RPMI7951 (cell line): ENCODE measurements at regions not wholly inside any gene's neighbourhood (a gene's known extent, or its start where the extent isn't known, plus 50 kb on each side); places are given as distances from the start of the nearest gene placed in this dataset.
"Not testable (repeated sequence)": the region's sequence is repeated elsewhere in the genome, so short reads cannot be mapped to it uniquely, and the experiment has no call there.

ENCODE experiments used
- DNase-seq: peaks from one replicate; pipeline ENCODE4 v3.0.0-alpha.2; 2012; ENCODE audit warnings: low read depth

DNA sequence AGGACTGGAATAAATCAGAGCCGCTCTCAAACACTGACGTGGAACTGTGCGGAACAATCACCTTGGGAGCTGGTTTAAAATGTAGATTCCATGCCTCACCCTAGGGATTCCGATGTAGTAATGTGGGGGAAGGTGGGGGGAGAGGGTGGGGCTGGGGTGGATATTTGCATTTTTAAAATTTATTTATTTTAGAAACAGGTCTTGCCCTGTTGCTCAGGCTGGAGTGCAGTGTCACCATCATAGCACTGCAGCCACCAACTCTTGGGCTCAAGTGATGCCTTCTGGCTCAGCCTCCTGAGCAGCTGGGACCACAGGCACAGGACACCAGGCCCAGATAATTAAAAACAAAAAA, 101.9 kb upstream of the SEC22B start:
- DNase-seq = not testable (repeated sequence)

DNA sequence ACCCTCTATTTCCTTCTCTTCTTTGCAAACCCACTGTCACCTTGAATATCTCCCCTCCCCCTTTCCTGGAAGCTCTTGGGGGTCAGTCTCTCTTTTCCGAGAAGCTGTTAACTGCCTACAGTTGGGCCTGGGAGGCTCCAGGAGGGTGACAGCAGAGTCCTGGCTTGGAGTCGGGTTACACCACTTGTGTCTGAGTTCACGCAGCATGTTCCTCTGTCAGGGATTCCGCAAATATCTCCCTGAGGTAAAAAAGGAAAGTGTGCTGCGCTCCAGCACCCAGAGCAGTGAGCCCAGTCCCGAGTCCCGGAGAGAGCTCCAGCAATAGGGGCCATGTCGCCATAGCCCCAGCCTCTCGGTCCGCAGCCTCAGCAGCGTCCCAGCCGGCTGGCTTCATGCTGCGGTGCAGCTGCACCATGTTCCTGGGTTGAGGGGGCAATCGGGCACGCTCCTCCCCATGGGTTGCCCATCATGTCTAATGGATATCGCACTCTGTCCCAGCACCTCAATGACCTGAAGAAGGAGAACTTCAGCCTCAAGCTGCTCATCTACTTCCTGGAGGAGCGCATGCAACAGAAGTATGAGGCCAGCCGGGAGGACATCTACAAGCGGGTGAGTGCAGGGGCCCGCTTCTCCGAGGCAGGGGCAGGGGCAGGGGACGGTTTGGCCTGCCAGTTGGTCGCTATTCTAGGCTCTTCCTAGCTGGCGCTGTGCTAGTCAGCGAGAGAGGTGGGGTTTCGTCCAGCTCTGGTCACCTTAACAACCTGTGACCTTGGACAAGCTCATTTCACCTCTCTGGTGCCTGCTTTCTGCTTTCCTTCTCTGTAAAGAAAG, 101.3 kb upstream of the SEC22B start:
- not testable (repeated sequence) for DNase-seq

DNA sequence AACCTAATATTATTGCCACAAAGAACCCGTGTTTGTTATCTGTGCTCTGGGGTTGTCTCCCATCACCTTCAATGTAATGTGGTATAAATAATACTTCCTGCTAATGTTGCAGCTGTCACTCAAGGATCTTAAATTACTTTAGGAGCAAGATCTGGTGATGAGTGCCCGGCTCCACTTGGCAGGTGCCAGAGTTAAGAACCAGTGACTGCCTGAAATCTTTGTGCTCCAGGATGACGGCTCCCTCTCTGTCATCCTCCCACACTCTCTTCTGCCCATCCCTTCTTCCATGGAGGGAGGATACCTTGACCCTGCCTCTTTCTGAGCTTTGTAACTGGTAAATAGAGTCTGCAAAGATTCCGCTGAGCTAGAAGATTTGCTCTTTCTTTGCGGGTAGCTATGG, 100.4 kb upstream of the SEC22B start:
- not testable (repeated sequence) for DNase-seq

DNA sequence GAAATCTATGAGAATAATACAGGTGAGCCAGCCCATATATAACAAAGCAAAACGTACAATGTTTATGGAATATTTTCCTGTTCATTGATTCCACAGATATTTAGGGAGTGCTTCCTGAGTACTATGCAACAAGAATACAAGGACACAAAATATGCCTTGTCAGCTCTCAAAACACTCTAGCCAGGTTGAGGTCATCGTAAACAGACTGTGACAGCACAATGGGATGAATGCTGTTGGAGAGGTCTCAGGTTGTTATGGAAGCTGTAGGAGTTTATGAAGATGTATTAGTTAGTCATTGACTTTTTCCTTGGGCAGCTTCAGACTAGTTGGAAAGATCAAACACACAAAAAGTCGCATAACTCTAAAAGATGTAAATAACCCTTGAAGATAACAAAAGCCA, 98.1 kb upstream of the SEC22B start:
- DNase-seq = not testable (repeated sequence)

GRCh38 chr1:120273363-120273762, 97.0 kb upstream of the SEC22B start:
- DNase-seq = not testable (repeated sequence)

DNA sequence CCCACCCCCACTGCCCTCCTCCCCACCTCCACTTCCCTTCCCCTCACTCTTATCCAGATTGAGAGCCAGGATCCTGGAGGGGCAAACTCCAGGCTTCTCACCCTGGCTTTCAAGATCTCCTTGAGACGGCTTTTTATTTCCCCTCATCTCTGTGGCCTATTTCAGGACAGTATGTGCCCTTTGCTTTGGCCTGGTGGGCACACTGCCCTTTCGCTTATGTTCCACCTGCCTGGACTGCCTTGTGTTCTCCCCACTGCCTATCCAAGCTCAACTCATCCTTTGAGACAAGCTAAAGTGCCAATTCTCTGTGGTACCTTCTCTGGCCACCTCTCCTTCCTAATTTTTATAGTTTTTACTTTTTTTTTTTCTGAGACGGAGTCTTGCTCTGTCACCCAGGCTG, 95.9 kb upstream of the SEC22B start:
- DNase-seq = not testable (repeated sequence)

DNA sequence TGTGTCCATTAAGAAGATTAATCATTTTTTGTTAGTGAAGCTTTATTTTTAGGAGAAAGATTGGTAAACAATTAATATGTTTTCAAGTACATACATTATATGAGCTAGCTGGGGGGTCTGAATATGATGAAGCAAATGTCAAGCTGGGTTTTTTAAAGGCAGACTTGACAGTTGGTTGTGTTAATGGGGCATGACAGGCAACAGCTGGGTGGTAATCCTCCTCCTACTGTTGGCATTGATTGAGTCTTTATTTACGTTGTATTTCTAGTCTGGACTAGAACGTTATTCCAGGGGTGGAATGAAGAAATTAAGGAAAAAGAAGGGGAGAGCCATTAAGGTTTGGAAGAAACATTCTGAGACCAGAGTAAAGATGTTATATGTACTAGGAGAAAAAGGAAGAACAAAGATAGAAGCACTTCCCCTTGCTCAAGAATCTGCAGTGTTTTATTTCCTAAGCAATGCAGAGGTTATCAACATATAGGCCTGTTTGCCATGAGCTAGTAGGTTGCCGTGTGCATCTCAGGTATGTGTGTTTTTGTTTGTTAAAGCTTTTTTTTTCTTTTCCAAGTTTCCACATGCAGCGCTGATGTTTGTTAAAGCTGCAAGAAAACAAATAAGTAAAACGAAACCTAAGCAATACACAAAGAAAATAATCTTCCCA, 95.4 kb upstream of the SEC22B start:
- not testable (repeated sequence) for DNase-seq

DNA sequence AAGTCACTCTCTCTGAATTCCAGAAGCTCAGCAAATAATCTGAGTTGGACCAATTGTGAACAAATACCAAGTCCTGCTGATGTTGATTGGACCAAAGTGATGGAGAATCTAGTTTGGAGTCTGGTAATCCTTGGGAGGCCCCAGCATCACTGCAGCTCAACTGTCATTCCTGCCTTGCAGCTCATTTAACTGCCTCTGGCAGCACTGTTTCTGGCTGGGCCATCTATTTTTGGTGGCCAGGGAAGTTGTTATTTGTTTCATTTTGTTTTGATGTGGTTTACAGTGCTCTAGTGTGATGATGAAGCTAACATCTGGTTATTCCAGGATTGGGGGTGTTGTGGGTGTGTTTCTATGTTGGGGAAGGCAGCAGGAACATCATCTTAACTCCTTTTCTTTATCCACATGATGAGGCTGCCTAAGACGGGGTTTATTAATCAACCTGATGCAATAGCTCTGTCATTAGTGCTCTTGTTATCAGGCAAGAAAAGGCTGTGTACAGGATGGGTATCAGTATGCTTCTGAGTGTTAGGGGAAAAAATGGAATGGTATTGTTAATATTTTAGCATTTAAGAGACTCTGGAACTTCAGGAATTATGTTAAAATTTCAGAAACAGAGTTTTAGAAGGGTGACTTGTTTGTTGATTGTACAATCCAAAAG, 91.7 kb upstream of the SEC22B start:
- not testable (repeated sequence) for DNase-seq

DNA sequence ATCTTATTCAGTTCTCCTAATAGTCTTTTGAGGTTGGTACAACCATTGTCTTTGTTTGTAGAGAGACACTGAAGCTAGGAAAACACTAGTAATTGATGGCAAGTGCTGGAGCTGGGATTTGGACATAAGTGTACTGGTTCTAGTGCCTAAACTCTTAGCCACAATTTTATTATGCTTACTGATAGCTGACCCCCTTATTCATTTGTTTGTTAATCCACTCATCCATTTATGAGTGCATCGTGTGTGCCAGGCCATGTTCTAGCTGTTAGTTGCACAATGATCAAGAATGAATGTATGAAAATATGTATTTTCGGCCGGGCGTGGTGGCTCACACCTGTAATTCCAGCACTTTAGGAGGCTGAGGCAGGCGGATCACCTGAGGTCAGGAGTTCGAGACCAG, 88.2 kb upstream of the SEC22B start:
- DNase-seq = not testable (repeated sequence)

DNA sequence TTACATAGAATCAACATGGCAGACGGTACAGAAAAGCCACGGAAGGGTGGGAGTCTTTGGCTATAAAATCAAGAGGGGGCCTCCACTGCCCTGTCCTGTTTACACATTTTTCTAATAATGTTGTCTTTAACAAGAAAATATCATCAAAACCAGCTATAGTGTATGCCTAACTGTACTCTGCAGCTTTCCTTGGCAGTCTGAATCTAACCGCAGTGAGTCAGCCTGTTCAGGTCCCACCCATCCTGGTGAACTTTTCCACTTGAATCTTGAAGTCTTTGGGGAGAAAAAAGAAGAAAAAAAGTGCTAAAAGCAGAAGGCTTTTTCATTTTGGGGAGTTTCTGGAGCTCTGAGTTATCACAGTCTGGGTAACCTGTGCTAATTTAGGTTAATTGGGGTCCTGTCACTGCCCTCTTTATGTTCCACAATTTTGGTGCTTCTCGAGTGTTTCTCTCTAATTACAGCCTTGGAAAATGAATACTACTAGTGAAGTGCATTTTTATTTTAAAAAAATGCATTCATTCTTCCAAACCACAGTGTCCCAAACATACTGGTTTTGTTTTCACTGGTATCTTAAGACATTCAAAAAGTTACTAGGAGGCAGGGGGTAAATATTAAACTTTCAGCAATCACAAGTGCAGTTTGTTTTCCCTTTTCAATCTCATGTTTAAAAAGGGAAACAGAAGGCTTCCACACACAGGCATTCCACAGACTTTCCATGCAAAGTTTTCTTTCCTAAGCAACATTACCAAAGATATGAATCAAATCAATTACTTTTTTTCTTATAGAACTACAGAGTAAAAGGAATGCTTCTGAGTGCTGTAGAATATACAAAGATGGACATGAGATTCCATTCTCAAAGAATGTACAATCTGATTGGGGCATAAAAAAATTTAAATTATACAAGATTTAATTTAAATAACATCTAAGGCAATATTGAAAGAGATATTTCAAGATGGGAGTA, 86.8 kb upstream of the SEC22B start:
- not testable (repeated sequence) for DNase-seq

- not testable (repeated sequence) for DNase-seq
Observed at GRCh38 chr1:120257778-120258105, 81.4 kb upstream of the SEC22B start.

DNA sequence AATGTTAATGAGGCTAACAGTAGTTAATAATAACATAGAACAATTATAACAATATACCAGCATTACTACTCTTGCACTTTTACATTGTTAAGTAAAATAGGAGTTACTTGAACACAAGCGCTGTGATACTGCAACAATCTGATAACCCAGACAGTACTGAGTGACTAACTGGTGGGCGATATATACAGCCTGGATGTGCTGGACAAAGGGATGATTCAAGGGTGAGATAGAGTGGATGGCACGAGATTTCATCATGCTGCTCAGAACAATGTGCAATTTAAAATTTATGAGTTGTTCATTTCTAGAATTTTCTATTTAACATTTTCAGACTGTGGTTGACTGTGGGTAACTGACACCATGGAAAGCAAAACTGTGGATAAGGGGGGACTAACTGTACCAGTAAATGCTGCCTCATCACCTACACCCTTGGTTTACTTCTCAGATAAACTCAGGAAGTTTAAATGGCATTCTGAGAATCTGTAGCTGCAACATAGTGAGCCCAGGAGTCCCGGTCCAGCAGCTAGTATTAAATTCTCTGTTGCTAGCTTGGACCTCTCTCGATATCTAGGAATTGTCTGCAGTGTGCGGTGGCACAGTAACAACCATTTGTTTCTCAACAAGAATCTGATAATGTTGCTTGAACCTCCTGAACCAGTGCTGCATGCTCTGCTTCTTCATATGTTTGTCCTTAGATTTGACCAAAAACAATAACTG, 80.9 kb upstream of the SEC22B start:
- DNase-seq = not testable (repeated sequence)

DNA sequence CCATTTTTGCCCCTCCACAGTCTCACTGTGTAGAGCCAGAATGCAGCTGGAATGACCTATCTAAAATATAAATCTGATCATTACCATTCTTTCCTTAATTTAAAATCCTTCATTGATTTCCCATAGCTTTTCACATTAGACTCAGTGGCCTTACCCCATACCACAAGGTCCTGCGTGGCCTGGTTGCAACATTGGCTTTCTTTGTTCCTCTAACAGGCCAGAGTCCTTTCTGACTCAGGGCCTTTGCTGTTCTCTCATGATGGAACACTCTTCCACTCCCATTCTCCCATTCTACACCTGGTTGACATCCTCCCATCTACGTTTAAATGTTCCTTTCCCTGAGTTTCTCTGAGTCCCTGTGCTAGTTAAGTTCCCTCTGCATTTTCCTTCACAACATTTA, 74.4 kb upstream of the SEC22B start:
- not testable (repeated sequence) for DNase-seq

DNA sequence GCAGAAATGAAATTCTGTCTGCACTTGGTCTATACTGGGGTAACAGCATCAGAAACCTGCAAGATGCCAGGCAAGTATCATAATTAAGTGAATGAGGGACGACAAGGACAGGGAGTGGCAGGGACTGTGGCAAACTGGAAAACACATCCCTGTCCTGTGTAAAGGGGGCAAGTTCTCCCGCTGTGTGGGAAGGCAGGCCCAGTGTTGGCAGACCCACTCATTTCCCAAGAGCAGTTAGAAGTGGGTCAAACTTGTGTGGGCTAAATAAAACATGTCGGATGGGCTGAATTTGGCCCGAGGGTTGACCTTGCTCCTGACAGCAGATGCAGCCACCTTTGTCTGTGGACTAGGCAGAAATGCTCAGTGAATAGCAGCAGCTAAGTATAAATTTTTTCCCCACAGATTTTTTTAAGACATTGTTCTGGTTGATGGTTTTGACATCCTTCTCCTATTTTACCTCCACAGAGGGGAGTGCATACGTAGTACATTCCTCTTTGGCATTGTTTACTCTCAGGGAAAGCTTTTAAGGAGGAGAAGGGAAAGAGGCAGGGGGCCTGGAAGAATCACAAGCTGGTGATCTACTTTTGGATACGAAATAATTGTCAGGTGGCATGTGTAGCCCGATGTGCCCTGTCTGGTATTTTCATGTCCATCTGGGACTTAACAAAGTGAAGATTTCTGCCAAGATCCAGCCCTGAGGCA, 72.6 kb upstream of the SEC22B start:
- not testable (repeated sequence) for DNase-seq

DNA sequence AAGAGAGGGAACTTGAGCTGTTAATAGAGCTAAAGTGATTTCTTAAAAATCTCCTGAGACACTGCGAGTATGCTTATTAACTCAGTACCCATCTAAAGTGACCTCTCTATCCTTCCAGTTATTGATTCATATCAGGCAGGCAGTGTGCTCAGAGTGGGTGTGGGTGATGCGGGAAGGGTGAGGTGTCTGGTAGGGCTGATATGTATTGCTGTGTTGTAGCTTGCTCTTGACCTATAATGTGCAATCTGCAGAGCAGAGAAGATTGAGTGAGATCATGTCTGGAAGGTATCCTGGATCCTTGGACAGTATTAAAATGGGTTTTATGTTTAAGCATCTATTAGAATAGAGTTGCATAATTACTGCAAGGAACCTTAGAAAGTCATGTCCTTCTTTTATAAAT, 71.9 kb upstream of the SEC22B start:
- DNase-seq = not testable (repeated sequence)

DNA sequence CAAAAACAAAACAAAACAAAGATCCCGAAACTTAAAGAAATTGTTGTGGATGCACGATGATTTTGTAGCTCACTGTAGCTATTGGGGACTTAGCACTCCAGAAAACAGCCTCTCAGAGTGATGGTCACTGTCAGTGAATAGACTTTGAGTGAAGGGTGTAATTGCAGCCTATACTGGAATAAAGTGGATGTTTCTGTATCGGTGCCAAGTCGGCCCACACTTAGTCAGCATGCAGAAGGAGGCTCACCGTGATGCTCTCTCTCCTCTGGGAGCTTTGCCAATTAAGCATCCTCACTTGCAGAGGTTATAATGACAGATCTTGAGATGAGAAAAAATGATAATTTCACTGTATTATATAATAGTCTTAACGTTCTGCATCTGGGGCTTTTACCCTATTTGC, 67.5 kb upstream of the SEC22B start:
- DNase-seq = not testable (repeated sequence)

- DNase-seq = not testable (repeated sequence)
Observed at GRCh38 chr1:120242582-120242981, 66.3 kb upstream of the SEC22B start.

DNA sequence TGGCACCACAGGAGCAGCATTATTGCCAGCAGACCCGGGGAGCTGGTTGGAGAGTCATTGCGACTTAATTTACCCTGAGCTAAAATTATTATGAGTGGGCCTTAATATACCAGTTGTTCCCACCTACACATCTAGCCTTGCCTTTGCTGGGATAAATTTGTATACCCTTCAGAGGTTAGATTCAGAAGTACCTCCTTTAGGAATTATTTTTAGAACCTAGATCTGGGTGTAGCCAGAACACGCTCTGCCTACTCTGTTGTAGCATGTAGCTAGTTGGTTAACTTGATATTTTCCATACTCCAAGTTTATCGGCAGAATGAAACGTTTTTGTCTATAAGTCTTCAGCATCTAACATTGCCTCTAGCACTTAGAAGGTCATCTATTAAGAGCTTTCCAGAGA, 65.5 kb upstream of the SEC22B start:
- DNase-seq = not testable (repeated sequence)

DNA sequence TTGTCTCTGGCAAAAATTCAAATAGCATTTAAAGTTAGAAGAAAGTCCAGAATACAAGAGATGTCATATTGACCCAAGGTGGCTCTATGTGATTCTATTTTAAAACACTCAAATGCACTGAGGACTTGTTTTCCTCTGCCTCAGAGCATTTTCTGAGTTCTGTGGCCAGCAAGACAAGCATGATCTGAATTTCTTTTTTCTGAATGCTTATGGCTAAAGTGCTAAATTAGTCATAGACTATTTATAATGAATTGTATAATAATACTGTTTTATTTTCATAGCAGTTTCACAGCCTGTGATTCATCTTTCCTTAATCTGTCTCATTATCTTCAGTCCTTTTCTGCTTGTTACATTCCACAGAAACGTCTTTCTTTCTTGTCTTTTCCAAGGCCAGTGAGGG, 63.9 kb upstream of the SEC22B start:
- not testable (repeated sequence) for DNase-seq

DNA sequence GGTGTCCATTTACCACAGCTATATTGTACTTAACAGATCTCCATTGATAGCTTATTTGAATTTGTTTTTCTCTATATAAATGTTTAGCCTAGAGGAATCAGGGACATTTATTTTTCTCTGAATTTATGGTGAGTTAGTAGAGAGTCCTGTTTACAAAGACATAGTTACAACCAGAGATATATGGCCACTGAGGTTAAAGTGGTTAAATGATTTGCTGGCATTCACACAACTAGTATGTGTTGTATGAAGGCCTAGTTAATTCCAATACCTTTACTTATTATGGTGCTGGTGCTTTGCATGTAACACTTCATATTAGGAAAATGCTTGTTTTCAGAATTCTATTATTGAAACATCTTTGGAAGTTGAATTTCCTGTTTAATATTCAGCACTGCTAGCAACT, 63.0 kb upstream of the SEC22B start:
- DNase-seq = not testable (repeated sequence)
